Activated naive CD4-positive, alpha-beta T cell treated with anti-CD3 and anti-CD28 coated beads for 36 hours (primary cell): ENCODE measurements at regions not wholly inside any gene's neighbourhood (a gene's known extent, or its start where the extent isn't known, plus 50 kb on each side); places are given as distances from the start of the nearest gene placed in this dataset.

Experiments
- CTCF ChIA-PET: fragments of 350-600 bp; sonication (Branson Sonifier 250); formaldehyde crosslinking; loops from one replicate; lab custom pipeline; 2021; ENCODE audit warnings: antibody characterized with exemption; lab: Charles Lee
- DNase-seq: peaks from one replicate; pipeline ENCODE4 v3.0.0-alpha.2; 2020
- H3K27ac Mint-ChIP-seq: one replicate; pipeline ENCODE4 v1.8.0; 2021; ENCODE audit warnings: mild to moderate bottlenecking, mixed read lengths
- H3K27me3 Mint-ChIP-seq: one replicate; pipeline ENCODE4 v1.8.0; 2021; ENCODE audit warnings: low read depth, mixed read lengths
- H3K36me3 Mint-ChIP-seq: one replicate; pipeline ENCODE4 v1.8.0; 2021; ENCODE audit warnings: low read depth, mixed read lengths
- H3K4me1 Mint-ChIP-seq: one replicate; pipeline ENCODE4 v1.8.0; 2021; ENCODE audit warnings: low read depth, mixed read lengths
- H3K4me3 Mint-ChIP-seq: one replicate; pipeline ENCODE4 v1.8.0; 2021; ENCODE audit warnings: mild to moderate bottlenecking, moderate library complexity, mixed read lengths
- H3K9me3 Mint-ChIP-seq: one replicate; pipeline ENCODE4 v1.8.0; 2021; ENCODE audit warnings: mixed read lengths
- intact Hi-C: fragments of 100-400 bp; cut with micrococcal nuclease; formaldehyde crosslinking; loops from one replicate; pipeline ENCODE4 v1.15.1; 2023

DNA sequence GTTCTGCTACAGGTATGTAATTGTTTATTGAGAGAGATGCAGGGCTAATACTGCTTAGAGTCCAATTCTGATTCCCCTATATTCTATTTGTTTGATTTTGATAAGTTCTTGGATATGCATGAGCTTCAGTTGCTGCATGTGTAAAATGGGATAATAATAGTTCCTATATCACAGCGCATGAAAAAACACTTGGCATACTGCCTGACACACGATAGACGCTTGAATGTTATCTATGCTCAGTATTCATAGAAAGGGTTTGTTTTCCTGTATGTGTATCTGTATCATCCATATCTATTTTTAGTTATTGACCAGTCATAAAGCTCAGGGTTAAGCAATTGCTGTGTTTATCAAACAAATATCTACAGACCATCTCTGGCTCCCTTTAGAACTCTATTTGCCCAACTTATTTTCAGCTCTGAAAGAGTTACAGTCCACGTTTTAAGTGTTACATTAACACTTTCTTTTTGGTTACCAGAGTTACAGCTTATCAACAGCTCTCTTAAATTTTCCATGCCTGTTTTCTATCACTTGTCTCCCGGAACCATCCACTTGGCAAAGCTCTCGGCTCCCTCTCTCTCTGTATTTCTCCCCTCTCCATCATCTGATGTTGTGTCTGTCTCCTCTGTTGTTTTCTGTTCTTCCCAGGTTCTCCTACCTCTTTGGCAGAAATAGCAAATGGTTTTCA lies 334.8 kb downstream of the CBLN1 start:
- intact Hi-C loops = no loop called here
- no peaks in the 10 kb centered on the region for H3K27me3 Mint-ChIP-seq
- no peaks in the 10 kb centered on the region for H3K4me1 Mint-ChIP-seq
- no peak overlapping the region for H3K4me3 Mint-ChIP-seq
- no peak overlapping the region for H3K27ac Mint-ChIP-seq
- CTCF ChIA-PET = interaction anchor here (0.6 kb wide), 1 partner anchor 607 kb away, joined by 3 read pairs; no protein-coding TSS in a partner anchor
- peaks cover 9% of the 10 kb centered on the region for H3K9me3 Mint-ChIP-seq
- no peaks in the 10 kb centered on the region for H3K36me3 Mint-ChIP-seq
- DNase-seq = no peak

DNA sequence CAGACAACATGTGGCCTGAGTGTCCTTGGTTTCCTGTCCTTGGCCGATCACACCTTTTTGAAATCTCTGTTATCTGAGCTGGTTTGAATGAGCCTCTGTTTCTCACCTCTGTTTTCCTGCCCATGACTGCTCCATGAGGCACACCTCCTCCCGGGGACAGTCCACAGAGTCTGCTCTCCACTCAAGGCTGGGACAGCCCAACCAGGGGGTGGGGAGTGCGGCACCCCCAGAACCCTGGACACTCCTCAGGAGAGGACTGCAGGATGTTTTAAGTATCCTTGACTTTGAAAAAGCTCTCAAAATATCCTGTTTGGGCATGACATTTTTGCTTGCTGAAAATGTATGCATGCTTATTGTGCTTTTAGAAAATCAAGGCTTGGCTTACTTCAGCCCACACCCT lies 333.0 kb upstream of the N4BP1 start:
- Mint-ChIP-seq H3K27ac (no peak overlapping the region), H3K9me3 (peaks cover 4% of the 10 kb centered on the region), H3K36me3 (no peaks in the 10 kb centered on the region), H3K4me1 (no peaks in the 10 kb centered on the region), H3K27me3 (no peaks in the 10 kb centered on the region), H3K4me3 (no peak overlapping the region)
- CTCF ChIA-PET = no interaction called here
- DNase-seq = no peak
- intact Hi-C loops = no loop called here

DNA sequence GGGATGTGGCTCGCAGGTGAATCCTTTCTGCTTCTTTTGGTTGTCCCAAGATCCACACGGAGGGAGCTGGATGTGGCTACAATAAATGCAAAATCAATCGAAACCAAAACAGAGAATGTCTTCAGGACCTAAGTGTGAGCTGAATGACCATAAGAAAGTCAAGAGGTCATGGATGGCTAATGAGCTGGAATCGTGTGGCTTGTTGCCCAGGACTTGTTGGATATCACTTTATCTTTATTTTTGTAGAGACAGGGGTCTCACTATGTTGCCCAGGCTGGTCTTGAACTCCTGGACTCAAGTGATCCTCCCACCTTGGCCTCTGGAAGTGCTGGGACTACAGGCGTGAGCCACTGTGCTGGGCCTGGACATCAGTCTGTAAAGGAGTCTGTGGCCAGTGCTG lies 326.8 kb upstream of the N4BP1 start:
- CTCF ChIA-PET = no interaction called here
- Mint-ChIP-seq H3K27me3 (no peaks in the 10 kb centered on the region), H3K4me3 (no peak overlapping the region), H3K9me3 (no peaks in the 10 kb centered on the region), H3K27ac (no peak overlapping the region), H3K36me3 (no peaks in the 10 kb centered on the region), H3K4me1 (no peaks in the 10 kb centered on the region)
- intact Hi-C loops = no loop called here
- DNase-seq = no peak

DNA sequence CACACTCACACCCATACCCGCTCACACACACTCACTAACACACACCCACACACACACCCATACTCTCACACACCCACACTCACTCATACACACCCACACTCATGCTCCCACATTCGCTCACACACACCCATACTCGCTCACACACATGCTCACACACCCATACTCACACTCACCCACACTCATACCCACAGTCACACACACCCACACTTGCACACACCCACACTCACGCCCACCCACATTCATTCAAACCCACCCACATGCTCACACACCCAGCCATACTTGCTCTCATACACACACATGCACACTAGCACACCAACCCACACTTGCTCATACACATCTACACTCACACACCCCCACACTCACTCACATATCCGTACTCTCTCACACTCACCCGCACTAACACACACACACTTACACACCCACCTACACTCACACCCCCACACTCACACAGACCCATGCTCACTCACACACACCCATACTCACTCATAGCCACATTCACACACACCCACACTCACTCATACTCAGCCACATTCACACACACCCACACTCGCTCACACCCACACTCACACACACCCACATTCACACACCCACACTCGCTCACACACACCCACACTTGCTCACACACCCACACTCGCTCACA lies 322.4 kb upstream of the N4BP1 start:
- no peak overlapping the region for H3K4me3 Mint-ChIP-seq
- no peaks in the 10 kb centered on the region for H3K36me3 Mint-ChIP-seq
- CTCF ChIA-PET = no interaction called here
- H3K27ac Mint-ChIP-seq = no peak overlapping the region
- no peaks in the 10 kb centered on the region for H3K9me3 Mint-ChIP-seq
- no peak for DNase-seq
- H3K4me1 Mint-ChIP-seq = no peaks in the 10 kb centered on the region
- intact Hi-C loops = no loop called here
- no peaks in the 10 kb centered on the region for H3K27me3 Mint-ChIP-seq

DNA sequence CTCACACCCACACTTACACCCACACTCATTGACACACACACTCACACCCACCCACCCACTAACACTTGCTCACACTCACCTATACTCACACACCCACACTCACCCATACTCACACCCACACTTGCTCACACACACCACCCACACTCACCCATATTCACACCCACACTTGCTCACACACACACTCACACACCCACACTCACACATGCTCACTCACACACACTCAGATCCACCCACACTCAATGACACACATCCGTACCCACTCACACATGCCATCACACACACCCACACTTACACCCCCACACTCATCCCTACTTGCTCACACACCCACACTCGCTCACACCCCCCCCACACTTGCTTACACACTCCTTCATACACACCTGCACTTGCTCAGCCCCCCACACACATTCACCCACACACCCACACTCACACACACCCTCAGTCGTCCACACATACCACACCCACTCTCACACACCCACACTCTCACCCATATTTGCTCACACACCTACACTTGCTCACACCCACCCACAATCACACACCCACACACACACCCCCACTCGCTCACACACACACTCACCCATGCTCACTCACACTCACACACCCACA lies 321.1 kb upstream of the N4BP1 start:
- intact Hi-C loops = no loop called here
- no peaks in the 10 kb centered on the region for H3K27me3 Mint-ChIP-seq
- CTCF ChIA-PET = no interaction called here
- H3K36me3 Mint-ChIP-seq = no peaks in the 10 kb centered on the region
- no peak for DNase-seq
- H3K27ac Mint-ChIP-seq = no peak overlapping the region
- H3K4me1 Mint-ChIP-seq = no peaks in the 10 kb centered on the region
- H3K4me3 Mint-ChIP-seq = no peak overlapping the region
- H3K9me3 Mint-ChIP-seq = peaks cover 4% of the 10 kb centered on the region

DNA sequence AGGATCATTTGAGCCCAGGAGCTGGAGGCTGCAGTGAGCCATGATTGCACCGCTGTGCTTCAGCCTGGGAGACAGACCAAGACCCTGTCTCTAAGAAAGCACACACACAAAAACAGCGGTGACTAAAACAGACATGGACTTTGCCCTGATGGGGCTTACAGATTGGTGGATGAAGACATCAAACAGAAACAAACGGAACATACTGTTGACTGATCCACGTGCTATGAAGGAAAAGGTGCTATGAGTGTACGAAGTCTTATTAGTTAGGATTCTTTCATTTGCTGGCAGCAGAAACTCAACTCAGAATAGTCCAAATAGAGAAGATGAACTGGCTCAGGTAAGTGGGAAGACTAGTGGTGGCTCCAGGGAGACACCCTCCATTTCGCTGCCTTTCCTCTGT lies 309.8 kb upstream of the N4BP1 start:
- Mint-ChIP-seq H3K4me3 (no peak overlapping the region), H3K4me1 (no peaks in the 10 kb centered on the region)

DNA sequence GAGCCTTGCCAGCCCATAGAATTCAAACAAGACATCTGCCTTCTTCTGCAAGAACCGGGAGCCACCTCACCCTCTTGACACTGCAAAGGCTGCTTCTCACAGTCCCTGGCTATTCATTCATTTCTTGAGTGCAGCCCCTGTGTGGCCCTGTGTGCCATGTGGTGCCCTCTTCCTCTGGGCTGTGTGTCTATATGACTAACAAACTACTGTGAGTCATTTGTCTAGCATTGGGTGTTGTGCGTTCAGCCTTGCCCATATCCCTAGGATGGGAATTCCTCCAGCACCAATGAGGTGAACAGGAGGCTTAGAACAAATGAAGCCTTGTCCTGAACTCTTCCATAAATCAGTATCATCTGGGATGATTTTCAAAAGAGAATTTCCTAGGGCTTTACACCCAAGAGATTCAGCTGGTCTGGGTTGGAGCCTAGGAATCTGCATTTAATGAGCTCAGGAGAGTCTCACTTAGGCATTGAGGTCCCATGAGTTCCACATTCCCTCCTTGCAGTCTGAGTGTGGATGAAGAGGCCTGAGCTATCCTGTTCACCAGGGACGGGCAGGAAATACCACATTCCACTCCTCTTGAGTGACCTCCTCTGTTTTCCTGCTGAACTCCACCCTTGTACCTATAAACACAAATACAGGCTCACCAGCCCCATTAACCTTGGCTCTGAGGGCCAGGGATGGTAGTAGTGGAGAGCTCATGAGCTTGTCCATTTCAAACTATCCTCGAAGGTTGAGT lies 308.7 kb upstream of the N4BP1 start:
- H3K4me1 Mint-ChIP-seq = no peaks in the 10 kb centered on the region
- CTCF ChIA-PET = interaction anchor here (0.6 kb wide), 1 partner anchor 8 kb away, joined by 4 read pairs; no protein-coding TSS in a partner anchor
- intact Hi-C loops = no loop called here
- no peaks in the 10 kb centered on the region for H3K36me3 Mint-ChIP-seq
- no peak overlapping the region for H3K4me3 Mint-ChIP-seq
- no peak overlapping the region for H3K27ac Mint-ChIP-seq
- no peak for DNase-seq
- no peaks in the 10 kb centered on the region for H3K27me3 Mint-ChIP-seq
- no peaks in the 10 kb centered on the region for H3K9me3 Mint-ChIP-seq

More for the DNA sequence above, 309.8 kb upstream of the N4BP1 start:
- Mint-ChIP-seq H3K36me3 (no peaks in the 10 kb centered on the region), H3K27me3 (no peaks in the 10 kb centered on the region), H3K9me3 (no peaks in the 10 kb centered on the region), H3K27ac (no peak overlapping the region)
- CTCF ChIA-PET = no interaction called here
- intact Hi-C loops = no loop called here
- DNase-seq = no peak

DNA sequence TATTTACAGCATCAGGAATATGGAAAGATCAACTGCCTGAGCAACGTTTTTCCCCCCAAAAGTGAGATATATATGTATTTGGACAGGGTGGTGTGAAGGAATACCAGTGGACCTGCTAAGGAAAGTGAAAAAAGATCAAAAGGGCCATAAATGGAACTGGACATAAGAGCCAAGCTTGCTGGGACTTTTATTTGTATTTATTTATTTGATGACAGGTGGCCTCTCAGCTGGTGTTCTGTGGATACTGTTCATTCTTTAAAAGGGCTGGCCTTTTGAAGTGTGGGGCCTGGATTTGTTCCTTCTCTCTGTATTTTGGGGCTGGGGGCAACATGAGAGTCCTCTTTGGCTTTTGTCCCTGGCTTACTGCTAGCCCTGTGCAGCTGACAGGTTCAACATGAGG lies 306.6 kb upstream of the N4BP1 start:
- Mint-ChIP-seq H3K4me3 (no peak overlapping the region), H3K27me3 (peaks cover 2% of the 10 kb centered on the region), H3K9me3 (no peaks in the 10 kb centered on the region), H3K27ac (no peak overlapping the region), H3K36me3 (no peaks in the 10 kb centered on the region), H3K4me1 (no peaks in the 10 kb centered on the region)
- CTCF ChIA-PET = no interaction called here
- no peak for DNase-seq
- intact Hi-C loops = no loop called here

DNA sequence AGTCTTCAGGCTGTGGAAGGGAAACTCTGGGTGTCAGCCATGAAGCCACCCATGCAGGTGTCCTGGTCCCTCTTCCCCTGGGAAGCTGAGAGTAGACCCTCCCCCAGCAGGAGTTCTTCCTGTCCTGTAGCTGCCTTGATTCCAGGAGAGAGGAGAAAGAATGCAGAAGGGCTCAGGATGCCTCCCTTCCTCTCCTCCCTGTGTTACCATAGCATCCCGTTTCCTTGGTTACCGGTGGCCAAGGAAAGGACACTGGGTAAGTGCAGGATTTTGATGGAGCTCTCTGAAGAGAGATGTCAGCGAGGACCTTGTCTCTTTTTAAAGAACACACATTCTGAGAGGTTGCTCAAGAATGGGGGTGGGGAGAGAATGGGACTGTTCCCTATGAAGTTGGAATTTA lies 304.1 kb upstream of the N4BP1 start:
- Mint-ChIP-seq H3K4me3 (no peak overlapping the region), H3K27ac (no peak overlapping the region)
- intact Hi-C loops = no loop called here

DNA sequence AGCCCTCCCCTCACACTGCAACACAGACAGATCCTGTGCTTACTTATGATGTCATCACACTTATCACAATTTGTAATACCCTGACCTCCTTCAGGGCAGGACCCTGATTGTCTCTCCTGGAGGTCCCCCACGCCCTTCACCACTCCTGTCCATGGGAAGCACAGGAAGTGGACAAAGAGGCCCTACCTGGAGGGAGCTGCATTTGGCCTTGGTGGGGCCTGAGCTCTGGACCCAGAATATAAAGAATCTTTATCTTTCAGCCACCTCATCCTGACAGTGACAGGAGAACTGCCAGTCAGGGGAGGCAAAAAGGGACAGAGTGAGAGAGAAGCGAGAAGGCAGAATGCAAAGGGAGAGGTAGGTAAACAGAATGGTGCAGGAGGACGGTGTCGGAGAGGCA lies 303.4 kb upstream of the N4BP1 start:
- Mint-ChIP-seq H3K4me3 (no peak overlapping the region), H3K27me3 (peaks cover 2% of the 10 kb centered on the region), H3K36me3 (no peaks in the 10 kb centered on the region), H3K27ac (no peak overlapping the region), H3K4me1 (no peaks in the 10 kb centered on the region), H3K9me3 (no peaks in the 10 kb centered on the region)
- DNase-seq = no peak
- intact Hi-C loops = no loop called here
- CTCF ChIA-PET = no interaction called here

More for the DNA sequence above, 304.1 kb upstream of the N4BP1 start:
- Mint-ChIP-seq H3K27me3 (peaks cover 2% of the 10 kb centered on the region), H3K9me3 (no peaks in the 10 kb centered on the region), H3K36me3 (no peaks in the 10 kb centered on the region), H3K4me1 (no peaks in the 10 kb centered on the region)
- DNase-seq = no peak
- CTCF ChIA-PET = no interaction called here

DNA sequence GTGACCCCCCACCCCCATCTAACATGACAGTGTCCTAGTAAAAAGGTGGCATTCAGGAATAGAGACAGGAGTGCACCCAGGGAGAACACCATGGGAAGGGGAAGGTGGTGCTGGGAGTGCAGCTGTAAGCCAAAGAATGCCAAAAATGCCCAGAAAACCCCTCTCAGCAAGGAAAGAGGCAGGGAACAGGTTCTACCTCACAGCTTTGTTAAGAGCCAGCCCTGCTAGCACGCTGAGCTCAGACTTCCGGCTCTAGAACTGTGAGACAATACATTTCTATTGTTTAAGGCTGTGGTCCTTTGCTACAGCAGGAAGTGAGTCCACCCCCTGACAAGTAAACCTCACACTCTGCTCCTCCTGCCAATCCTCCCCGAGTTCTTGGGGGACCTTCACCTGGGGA lies 302.4 kb upstream of the N4BP1 start:
- no peaks in the 10 kb centered on the region for H3K36me3 Mint-ChIP-seq
- H3K4me3 Mint-ChIP-seq = no peak overlapping the region
- CTCF ChIA-PET = no interaction called here
- peaks cover 2% of the 10 kb centered on the region for H3K27me3 Mint-ChIP-seq
- no peak for DNase-seq
- H3K4me1 Mint-ChIP-seq = no peaks in the 10 kb centered on the region
- intact Hi-C loops = no loop called here
- peaks cover 4% of the 10 kb centered on the region for H3K9me3 Mint-ChIP-seq
- H3K27ac Mint-ChIP-seq = no peak overlapping the region

DNA sequence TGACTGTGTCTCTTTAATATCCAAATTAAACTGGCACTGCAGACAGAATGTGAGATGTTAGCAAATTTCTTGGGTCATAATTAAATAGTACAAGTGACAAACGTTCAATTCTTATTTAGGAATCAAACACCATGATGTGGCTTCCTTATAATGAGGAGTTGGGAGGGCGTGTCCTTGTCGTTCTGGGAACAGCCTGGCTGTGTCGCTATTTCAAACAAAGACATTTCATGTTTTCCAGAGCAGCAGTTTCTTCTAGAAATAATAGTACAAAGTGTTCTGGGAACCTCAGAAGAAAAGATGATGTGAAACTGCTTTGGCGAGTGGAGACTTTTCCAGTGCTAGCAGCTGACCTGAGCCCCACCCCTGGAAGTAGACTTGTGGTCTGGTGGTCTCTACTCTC lies 301.7 kb upstream of the N4BP1 start:
- CTCF ChIA-PET = no interaction called here
- H3K4me1 Mint-ChIP-seq = no peaks in the 10 kb centered on the region
- peaks cover 6% of the 10 kb centered on the region for H3K9me3 Mint-ChIP-seq
- H3K36me3 Mint-ChIP-seq = no peaks in the 10 kb centered on the region
- no peak overlapping the region for H3K27ac Mint-ChIP-seq
- intact Hi-C loops = no loop called here
- H3K27me3 Mint-ChIP-seq = peaks cover 2% of the 10 kb centered on the region
- no peak overlapping the region for H3K4me3 Mint-ChIP-seq
- DNase-seq = no peak
